Cardiac muscle cell (in vitro differentiated cells and primary cell): ENCODE measurements at regions not wholly inside any gene's neighbourhood (a gene's known extent, or its start where the extent isn't known, plus 50 kb on each side); places are given as distances from the start of the nearest gene placed in this dataset.

ENCODE experiments used
- DNase-seq, 2 donors: peaks; one replicate each; pipeline versions ENCODE4 v3.0.0 to v3.0.0-alpha.2; 2010 to 2017; ENCODE audit warnings: low read depth in 1 of 2, low spot score in 1 of 2
- H3K27ac ChIP-seq: fragments of 200-600 bp; sonication (generic); 2 replicates; pipeline ENCODE4 v1.5.1; 2016
- H3K27me3 ChIP-seq: fragments of 200-600 bp; sonication (generic); 2 replicates; pipeline ENCODE4 v1.6.0; 2016; ENCODE audit warnings: control low read depth
- H3K36me3 ChIP-seq: fragments of 200-600 bp; sonication (generic); 2 replicates; pipeline ENCODE4 v1.5.1; 2016; ENCODE audit warnings: control low read depth
- H3K4me1 ChIP-seq: fragments of 200-600 bp; sonication (generic); 2 replicates; pipeline ENCODE4 v1.8.1; 2017; ENCODE audit warnings: low read depth, mild to moderate bottlenecking, mixed run types
- H3K4me3 ChIP-seq: fragments of 200-600 bp; sonication (generic); 2 replicates; pipeline ENCODE4 v1.5.1; 2016; ENCODE audit warnings: mild to moderate bottlenecking
- H3K9me3 ChIP-seq: fragments of 200-600 bp; sonication (generic); 2 replicates; pipeline ENCODE4 v1.5.1; 2017; ENCODE audit warnings: low read depth, mild to moderate bottlenecking, control low read depth
- CTCF ChIP-seq: IDR thresholded peaks from 2 replicates; pipeline ENCODE4 v1.5.1; 2012; ENCODE audit warnings: low read depth, mild to moderate bottlenecking, low read length

GRCh38 chrX:69027181-69028005 is 137.9 kb downstream of the PJA1 start:
- no peak for TF ChIP-seq CTCF
- peak in 1 of 2 donors; percentile 76 for DNase-seq
- H3K9me3 ChIP-seq, result no peaks in the 10 kb centered on the region
- no peak overlapping the region for H3K27ac ChIP-seq
- H3K36me3 ChIP-seq, result no peaks in the 10 kb centered on the region
- H3K27me3 ChIP-seq, result no peaks in the 10 kb centered on the region
- no peak overlapping the region for H3K4me3 ChIP-seq
- H3K4me1 ChIP-seq, result peaks cover 6% of the 10 kb centered on the region

- Histone ChIP-seq H3K4me3 (no peak overlapping the region), H3K9me3 (no peaks in the 10 kb centered on the region), H3K36me3 (no peaks in the 10 kb centered on the region), H3K4me1 (peaks cover 6% of the 10 kb centered on the region), H3K27me3 (no peaks in the 10 kb centered on the region), H3K27ac (no peak overlapping the region)
- no peak for TF ChIP-seq CTCF
- DNase-seq, result peak in 1 of 2 donors; percentile 49
These were observed 139.4 kb downstream of the PJA1 start for GRCh38 chrX:69025802-69026301.

- TF ChIP-seq CTCF, result no peak
- Histone ChIP-seq H3K9me3 (no peaks in the 10 kb centered on the region), H3K4me3 (no peak overlapping the region), H3K4me1 (peaks cover 6% of the 10 kb centered on the region), H3K27ac (no peak overlapping the region), H3K36me3 (no peaks in the 10 kb centered on the region), H3K27me3 (no peaks in the 10 kb centered on the region)
- DNase-seq, result peak; percentile 7 to 85
These were observed 140.3 kb downstream of the PJA1 start for GRCh38 chrX:69024931-69025330.

GRCh38 chrX:69024161-69024736 is 141.0 kb downstream of the PJA1 start:
- H3K9me3 ChIP-seq, result no peaks in the 10 kb centered on the region
- no peak for DNase-seq
- H3K4me1 ChIP-seq, result peaks cover 6% of the 10 kb centered on the region
- no peak overlapping the region for H3K27ac ChIP-seq
- TF ChIP-seq CTCF, result no peak
- H3K36me3 ChIP-seq, result no peaks in the 10 kb centered on the region
- H3K27me3 ChIP-seq, result no peaks in the 10 kb centered on the region
- no peak overlapping the region for H3K4me3 ChIP-seq

GRCh38 chrX:69022430-69022829 is 142.8 kb downstream of the PJA1 start:
- no peaks in the 10 kb centered on the region for H3K36me3 ChIP-seq
- peaks cover 3% of the 10 kb centered on the region for H3K4me1 ChIP-seq
- no peak overlapping the region for H3K4me3 ChIP-seq
- H3K27me3 ChIP-seq, result no peaks in the 10 kb centered on the region
- no peaks in the 10 kb centered on the region for H3K9me3 ChIP-seq
- no peak overlapping the region for H3K27ac ChIP-seq
- TF ChIP-seq CTCF, result no peak
- no peak for DNase-seq
